Vagina (tissue), 2 donors: ENCODE measurements at regions not wholly inside any gene's neighbourhood (a gene's known extent, or its start where the extent isn't known, plus 50 kb on each side); places are given as distances from the start of the nearest gene placed in this dataset.

Experiments
- DNase-seq, 2 donors: peaks; one replicate each; pipeline ENCODE4 v3.0.0-alpha.2; 2017; ENCODE audit errors: extremely low spot score in 2 of 2
- H3K27ac ChIP-seq: fragments of 200-600 bp; sonication (generic); one replicate; pipeline ENCODE4 v1.5.1; 2019
- H3K27me3 ChIP-seq: fragments of 200-600 bp; sonication (generic); one replicate; pipeline ENCODE4 v1.5.1; 2019
- H3K36me3 ChIP-seq, 2 donors: fragments of 200-600 bp; sonication (generic); one replicate each; pipeline ENCODE4 v1.5.1; 2017 to 2019
- H3K4me1 ChIP-seq: fragments of 200-600 bp; sonication (generic); one replicate; pipeline ENCODE4 v1.5.1; 2019
- H3K4me3 ChIP-seq, 2 donors: fragments of 200-600 bp; sonication (generic); 1 replicate in 1 of 2; 2 replicates in 1 of 2; pipeline ENCODE4 v1.5.1; 2016 to 2019
- H3K9me3 ChIP-seq: fragments of 200-600 bp; sonication (generic); one replicate; pipeline ENCODE4 v1.5.1; 2019
- POLR2A ChIP-seq, 2 donors: fragments of 450-650 bp; IDR thresholded peaks; one replicate each; pipeline ENCODE4 v1.6.1; 2017; ENCODE audit warnings: antibody characterized with exemption in 2 of 2, mild to moderate bottlenecking in 2 of 2, moderate library complexity in 2 of 2
- POLR2AphosphoS5 ChIP-seq, 2 donors: sonication (generic); formaldehyde crosslinking; IDR thresholded peaks; one replicate each; pipeline ENCODE4 v1.9.0; 2017; ENCODE audit warnings: antibody characterized with exemption in 2 of 2, mild to moderate bottlenecking in 2 of 2, low read depth in 1 of 2; ENCODE audit not compliant: insufficient read depth in 1 of 2
- intact Hi-C: fragments of 100-400 bp; cut with DNase I; formaldehyde crosslinking; loops from one replicate; pipeline ENCODE4 v1.15.1; 2023
- TF ChIP-seq, protein P1 (sequence below), 3 experiments: fragments of 450-650 bp in 2 of 3; fragments of 200-600 bp in 1 of 3; sonication (generic) in 1 of 3; IDR thresholded peaks; one replicate each; pipeline ENCODE4 v1.5.1; 2017 to 2019; ENCODE audit warnings: antibody characterized with exemption in 3 of 3, mild to moderate bottlenecking in 2 of 3, moderate library complexity in 2 of 3

DNA sequence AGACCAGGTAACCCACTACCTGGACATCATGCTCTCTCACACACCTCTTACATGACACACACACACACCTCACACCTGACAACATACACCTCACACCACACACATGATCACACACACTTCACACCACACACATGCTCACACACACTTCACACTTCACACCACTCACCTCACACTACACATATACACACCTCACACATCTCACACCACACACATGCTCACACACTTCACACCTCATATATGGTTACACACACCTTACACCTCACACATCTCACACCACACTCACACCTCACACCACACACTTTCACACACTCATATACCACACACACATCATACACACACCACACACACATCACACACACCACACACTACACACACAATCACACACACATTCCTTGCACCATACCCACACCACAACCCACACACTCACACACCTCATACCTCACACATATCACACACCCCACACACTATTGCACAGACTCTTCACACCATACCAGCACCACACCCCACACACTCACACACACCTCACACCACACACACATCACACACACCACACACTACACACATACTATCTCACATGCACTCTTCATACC, 98.1 kb upstream of the PIEZO2 start:
- intact Hi-C loops, result no loop called here
- DNase-seq, result no peak
- H3K27me3 ChIP-seq, result no peaks in the 10 kb centered on the region
- no peak overlapping the region for H3K27ac ChIP-seq
- H3K4me1 ChIP-seq, result no peaks in the 10 kb centered on the region
- no peaks in the 10 kb centered on the region for H3K9me3 ChIP-seq
- no peaks in the 10 kb centered on the region for H3K36me3 ChIP-seq
- TF ChIP-seq, protein P1, sequence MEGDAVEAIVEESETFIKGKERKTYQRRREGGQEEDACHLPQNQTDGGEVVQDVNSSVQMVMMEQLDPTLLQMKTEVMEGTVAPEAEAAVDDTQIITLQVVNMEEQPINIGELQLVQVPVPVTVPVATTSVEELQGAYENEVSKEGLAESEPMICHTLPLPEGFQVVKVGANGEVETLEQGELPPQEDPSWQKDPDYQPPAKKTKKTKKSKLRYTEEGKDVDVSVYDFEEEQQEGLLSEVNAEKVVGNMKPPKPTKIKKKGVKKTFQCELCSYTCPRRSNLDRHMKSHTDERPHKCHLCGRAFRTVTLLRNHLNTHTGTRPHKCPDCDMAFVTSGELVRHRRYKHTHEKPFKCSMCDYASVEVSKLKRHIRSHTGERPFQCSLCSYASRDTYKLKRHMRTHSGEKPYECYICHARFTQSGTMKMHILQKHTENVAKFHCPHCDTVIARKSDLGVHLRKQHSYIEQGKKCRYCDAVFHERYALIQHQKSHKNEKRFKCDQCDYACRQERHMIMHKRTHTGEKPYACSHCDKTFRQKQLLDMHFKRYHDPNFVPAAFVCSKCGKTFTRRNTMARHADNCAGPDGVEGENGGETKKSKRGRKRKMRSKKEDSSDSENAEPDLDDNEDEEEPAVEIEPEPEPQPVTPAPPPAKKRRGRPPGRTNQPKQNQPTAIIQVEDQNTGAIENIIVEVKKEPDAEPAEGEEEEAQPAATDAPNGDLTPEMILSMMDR (IDR thresholded peaks at IDR 0.05), result no peak
- TF ChIP-seq POLR2AphosphoS5 (IDR thresholded peaks at IDR 0.05; ENCODE audit: insufficient read depth in 1 of 2, low read depth in 1 of 2) (no peak), POLR2A (IDR thresholded peaks at IDR 0.05) (no peak)
- H3K4me3 ChIP-seq, result no peak overlapping the region

DNA sequence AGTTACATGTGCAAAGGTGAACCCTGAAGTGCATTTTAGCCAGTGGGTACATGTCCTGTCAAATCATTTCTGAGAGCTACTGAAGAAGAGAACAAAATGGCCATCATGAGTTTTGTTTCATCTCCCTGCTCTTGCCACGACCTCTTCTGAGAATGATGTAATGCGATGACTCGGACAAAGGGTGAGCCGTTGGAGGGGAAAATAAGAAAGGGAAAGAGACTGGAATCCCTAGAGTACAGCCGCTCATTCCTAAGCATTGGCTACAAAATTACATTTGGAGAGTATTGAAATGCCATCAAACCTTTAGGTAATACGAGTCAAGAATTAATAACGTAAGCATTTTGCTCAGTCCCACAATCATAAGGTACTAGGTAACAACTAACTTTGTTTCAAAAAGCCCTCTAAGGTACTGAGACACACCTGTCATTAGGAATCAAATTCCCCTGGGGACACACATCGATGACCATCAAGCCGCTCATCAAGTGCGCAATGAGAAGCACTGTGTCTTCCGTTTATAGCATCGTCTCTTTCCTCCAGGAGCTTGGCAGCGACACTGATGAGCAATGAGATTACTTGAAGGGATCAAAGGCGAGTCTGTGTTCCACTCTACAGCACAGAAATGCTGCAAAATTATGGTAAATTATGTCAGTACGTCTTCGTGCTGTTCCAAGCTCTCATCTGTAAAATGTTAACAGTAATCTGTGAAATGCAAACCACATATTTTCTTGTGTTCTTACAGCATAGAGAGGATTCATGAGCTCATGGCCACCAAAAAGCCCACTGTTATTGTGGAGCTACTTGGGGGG, 97.3 kb upstream of the PIEZO2 start:
- Histone ChIP-seq H3K27me3 (no peaks in the 10 kb centered on the region), H3K4me1 (no peaks in the 10 kb centered on the region), H3K9me3 (no peaks in the 10 kb centered on the region), H3K4me3 (no peak overlapping the region), H3K27ac (no peak overlapping the region), H3K36me3 (no peaks in the 10 kb centered on the region)
- TF ChIP-seq POLR2A (IDR thresholded peaks at IDR 0.05) (no peak), POLR2AphosphoS5 (IDR thresholded peaks at IDR 0.05; ENCODE audit: insufficient read depth in 1 of 2, low read depth in 1 of 2) (no peak)
- TF ChIP-seq, protein P1 (IDR thresholded peaks at IDR 0.05), result no peak
- intact Hi-C loops, result no loop called here
- DNase-seq, result no peak

DNA sequence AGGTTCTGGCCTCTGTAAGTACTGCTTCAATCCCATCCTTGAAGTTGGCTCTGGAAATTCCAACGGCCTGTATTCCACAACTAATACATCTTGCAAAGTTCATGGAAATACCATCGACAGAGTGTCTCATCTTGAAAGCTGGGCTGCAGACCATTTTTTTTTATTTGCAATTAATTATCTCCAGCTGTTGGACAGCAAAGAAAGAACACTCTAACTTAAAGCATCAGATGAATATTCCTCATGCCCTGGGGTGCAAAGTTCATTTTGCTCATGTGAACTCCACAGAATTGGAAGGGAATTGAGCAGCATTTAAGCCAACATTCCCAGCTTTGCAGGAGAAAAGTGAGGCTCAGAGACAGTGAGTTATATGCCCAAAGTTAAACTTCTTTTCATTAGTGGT, 96.5 kb upstream of the PIEZO2 start:
- no peaks in the 10 kb centered on the region for H3K36me3 ChIP-seq
- no peaks in the 10 kb centered on the region for H3K27me3 ChIP-seq
- TF ChIP-seq, protein P1 (IDR thresholded peaks at IDR 0.05), result no peak
- no peak for TF ChIP-seq POLR2A (IDR thresholded peaks at IDR 0.05)
- TF ChIP-seq POLR2AphosphoS5 (IDR thresholded peaks at IDR 0.05; ENCODE audit: insufficient read depth in 1 of 2, low read depth in 1 of 2), result no peak
- intact Hi-C loops, result no loop called here
- no peak overlapping the region for H3K27ac ChIP-seq
- no peaks in the 10 kb centered on the region for H3K9me3 ChIP-seq
- DNase-seq, result no peak
- no peak overlapping the region for H3K4me3 ChIP-seq
- no peaks in the 10 kb centered on the region for H3K4me1 ChIP-seq

DNA sequence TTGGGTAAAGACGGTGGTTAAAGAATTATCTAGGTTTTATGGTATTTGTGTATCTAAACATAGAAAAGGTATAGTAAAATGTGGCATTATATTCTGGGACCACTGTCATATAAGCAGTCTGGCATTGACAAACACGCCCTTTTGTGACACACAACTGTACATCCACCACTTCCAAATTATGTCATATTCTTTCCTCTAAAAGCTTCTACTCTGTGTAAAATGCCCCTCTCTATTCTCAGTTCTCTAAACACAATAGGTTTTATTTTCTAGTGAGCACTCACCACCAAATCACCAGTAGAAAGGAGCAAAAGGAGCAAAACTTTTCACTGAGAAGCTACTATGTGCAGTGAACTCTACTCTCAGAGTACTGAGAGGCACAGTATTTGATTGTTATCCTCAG, 88.1 kb upstream of the PIEZO2 start:
- TF ChIP-seq POLR2AphosphoS5 (IDR thresholded peaks at IDR 0.05; ENCODE audit: insufficient read depth in 1 of 2, low read depth in 1 of 2) (no peak), POLR2A (IDR thresholded peaks at IDR 0.05) (no peak)
- TF ChIP-seq, protein P1 (IDR thresholded peaks at IDR 0.05), result no peak
- intact Hi-C loops, result no loop called here
- H3K27me3 ChIP-seq, result no peaks in the 10 kb centered on the region
- H3K36me3 ChIP-seq, result no peaks in the 10 kb centered on the region
- no peaks in the 10 kb centered on the region for H3K9me3 ChIP-seq
- H3K4me1 ChIP-seq, result no peaks in the 10 kb centered on the region
- no peak overlapping the region for H3K27ac ChIP-seq
- no peak overlapping the region for H3K4me3 ChIP-seq
- DNase-seq, result no peak

DNA sequence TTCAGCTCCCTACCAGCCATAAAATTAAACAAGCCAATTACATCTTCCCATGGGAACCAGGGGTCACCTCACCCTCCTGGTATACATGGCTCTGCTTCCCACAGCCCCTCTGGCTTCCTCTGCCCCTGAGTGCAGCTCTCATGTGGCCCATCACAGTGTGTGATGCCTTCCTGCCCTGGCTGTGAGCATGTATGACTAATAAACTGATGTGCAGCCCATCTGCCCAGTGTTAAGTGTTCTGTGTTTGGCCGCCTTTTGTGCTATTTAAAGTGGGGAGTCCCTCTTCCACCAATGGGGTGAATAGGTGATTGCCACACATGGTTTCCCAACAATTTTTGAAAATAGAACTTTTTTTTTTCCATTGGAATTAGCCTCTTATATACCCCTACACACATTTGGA, 87.7 kb upstream of the PIEZO2 start:
- TF ChIP-seq POLR2AphosphoS5 (IDR thresholded peaks at IDR 0.05; ENCODE audit: insufficient read depth in 1 of 2, low read depth in 1 of 2) (no peak), POLR2A (IDR thresholded peaks at IDR 0.05) (no peak)
- TF ChIP-seq, protein P1 (IDR thresholded peaks at IDR 0.05), result no peak
- no peak for DNase-seq
- no peaks in the 10 kb centered on the region for H3K9me3 ChIP-seq

More for the DNA sequence above, 87.7 kb upstream of the PIEZO2 start:
- Histone ChIP-seq H3K27me3 (no peaks in the 10 kb centered on the region), H3K27ac (no peak overlapping the region), H3K36me3 (no peaks in the 10 kb centered on the region), H3K4me3 (no peak overlapping the region), H3K4me1 (no peaks in the 10 kb centered on the region)
- intact Hi-C loops, result no loop called here
